Loucy (cell line): ENCODE measurements at regions not wholly inside any gene's neighbourhood (a gene's known extent, or its start where the extent isn't known, plus 50 kb on each side); places are given as distances from the start of the nearest gene placed in this dataset.

Experiments
- EZH2phosphoT487 ChIP-seq: fragments of 200-600 bp; IDR thresholded peaks from 2 replicates; pipeline ENCODE4 v1.6.1; 2018; ENCODE audit warnings: antibody characterized with exemption, mild to moderate bottlenecking, moderate library complexity, borderline replicate concordance
- TF ChIP-seq, protein P1 (sequence below): fragments of 200-600 bp; sonication (generic); conservative IDR thresholded peaks from 2 replicates; pipeline ENCODE4 v1.5.1; 2014; ENCODE audit warnings: mild to moderate bottlenecking, antibody characterized with exemption, low read length

DNA sequence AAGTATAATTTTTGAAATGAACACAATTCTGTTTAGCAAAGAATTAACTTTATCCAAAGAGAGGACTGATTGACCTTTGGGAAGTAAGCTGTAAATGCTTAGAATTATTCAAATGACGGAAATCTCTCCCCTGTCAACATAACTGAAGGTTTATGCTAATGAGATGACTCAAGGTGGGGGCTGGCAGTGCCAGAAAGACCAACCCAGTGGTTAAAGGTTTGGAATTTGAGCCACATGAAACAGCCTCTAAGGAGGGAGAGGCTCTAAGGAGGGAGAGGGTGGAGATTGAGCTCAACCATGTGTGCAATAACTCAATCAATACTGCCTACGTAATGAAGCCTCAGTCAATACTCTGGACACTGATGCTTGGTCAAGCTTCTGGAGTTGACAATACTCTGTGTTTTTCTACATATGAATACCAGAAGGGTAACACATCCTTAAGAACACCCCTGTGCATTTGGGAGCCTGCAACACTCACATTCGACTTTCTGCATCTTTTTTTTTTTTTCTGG is 123.4 kb upstream of the TENT5A start:
- TF ChIP-seq, protein P1, sequence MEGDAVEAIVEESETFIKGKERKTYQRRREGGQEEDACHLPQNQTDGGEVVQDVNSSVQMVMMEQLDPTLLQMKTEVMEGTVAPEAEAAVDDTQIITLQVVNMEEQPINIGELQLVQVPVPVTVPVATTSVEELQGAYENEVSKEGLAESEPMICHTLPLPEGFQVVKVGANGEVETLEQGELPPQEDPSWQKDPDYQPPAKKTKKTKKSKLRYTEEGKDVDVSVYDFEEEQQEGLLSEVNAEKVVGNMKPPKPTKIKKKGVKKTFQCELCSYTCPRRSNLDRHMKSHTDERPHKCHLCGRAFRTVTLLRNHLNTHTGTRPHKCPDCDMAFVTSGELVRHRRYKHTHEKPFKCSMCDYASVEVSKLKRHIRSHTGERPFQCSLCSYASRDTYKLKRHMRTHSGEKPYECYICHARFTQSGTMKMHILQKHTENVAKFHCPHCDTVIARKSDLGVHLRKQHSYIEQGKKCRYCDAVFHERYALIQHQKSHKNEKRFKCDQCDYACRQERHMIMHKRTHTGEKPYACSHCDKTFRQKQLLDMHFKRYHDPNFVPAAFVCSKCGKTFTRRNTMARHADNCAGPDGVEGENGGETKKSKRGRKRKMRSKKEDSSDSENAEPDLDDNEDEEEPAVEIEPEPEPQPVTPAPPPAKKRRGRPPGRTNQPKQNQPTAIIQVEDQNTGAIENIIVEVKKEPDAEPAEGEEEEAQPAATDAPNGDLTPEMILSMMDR = no peak
- TF ChIP-seq EZH2phosphoT487 = no peak
